ENCODE measurements at regions not wholly inside any gene's neighbourhood (a gene's known extent, or its start where the extent isn't known, plus 50 kb on each side); places are given as distances from the start of the nearest gene placed in this dataset.
"Not testable (repeated sequence)": the region's sequence is repeated elsewhere in the genome, so short reads cannot be mapped to it uniquely, and the experiment has no call there.

GRCh38 chr9:12318732-12319685, 374.2 kb upstream of the TYRP1 start:
- DNase-seq, result no peak

- no peak for DNase-seq
Measured at GRCh38 chr9:12329623-12329985, 363.6 kb upstream of the TYRP1 start.

GRCh38 chr9:12333966-12334365, 359.2 kb upstream of the TYRP1 start:
- not testable (repeated sequence) for DNase-seq

- DNase-seq, result no peak
Measured at GRCh38 chr9:12350775-12351174, 342.4 kb upstream of the TYRP1 start.

- DNase-seq, result no peak
Measured at GRCh38 chr9:12351293-12352044, 341.7 kb upstream of the TYRP1 start.

- DNase-seq, result no peak
Measured at GRCh38 chr9:12352045-12352315, 341.2 kb upstream of the TYRP1 start.

- DNase-seq, result no peak
Measured at GRCh38 chr9:12363439-12363838, 329.7 kb upstream of the TYRP1 start.

GRCh38 chr9:12368569-12368968, 324.6 kb upstream of the TYRP1 start:
- no peak for DNase-seq

- DNase-seq, result no peak
Measured at GRCh38 chr9:12391839-12392509, 301.2 kb upstream of the TYRP1 start.

- DNase-seq, result no peak
Measured at GRCh38 chr9:12394105-12394504, 299.1 kb upstream of the TYRP1 start.

- DNase-seq, result no peak
Measured at GRCh38 chr9:12403721-12404120, 289.5 kb upstream of the TYRP1 start.

GRCh38 chr9:12413986-12414385, 279.2 kb upstream of the TYRP1 start:
- DNase-seq, result no peak

- DNase-seq, result no peak
Measured at GRCh38 chr9:12414514-12414913, 278.7 kb upstream of the TYRP1 start.

- no peak for DNase-seq
Measured at GRCh38 chr9:12415361-12415760, 277.8 kb upstream of the TYRP1 start.

- DNase-seq, result no peak
Measured at GRCh38 chr9:12416716-12417115, 276.5 kb upstream of the TYRP1 start.

GRCh38 chr9:12424243-12424642, 268.9 kb upstream of the TYRP1 start:
- DNase-seq, result no peak

- no peak for DNase-seq
Measured at GRCh38 chr9:12425878-12426864, 267.0 kb upstream of the TYRP1 start.

- DNase-seq, result no peak
Measured at GRCh38 chr9:12439267-12439666, 253.9 kb upstream of the TYRP1 start.

- DNase-seq, result not testable (repeated sequence)
Measured at GRCh38 chr9:12441080-12441479, 252.1 kb upstream of the TYRP1 start.

- DNase-seq, result no peak
Measured at GRCh38 chr9:12441506-12441905, 251.7 kb upstream of the TYRP1 start.

- DNase-seq, result no peak
Measured at GRCh38 chr9:12448246-12448645, 244.9 kb upstream of the TYRP1 start.

- DNase-seq, result no peak
Measured at GRCh38 chr9:12457237-12457636, 235.9 kb upstream of the TYRP1 start.
